ENCODE measurements at regions not wholly inside any gene's neighbourhood (a gene's known extent, or its start where the extent isn't known, plus 50 kb on each side); places are given as distances from the start of the nearest gene placed in this dataset.

GRCh38 chr9:19675492-19675891, 113.3 kb downstream of the SLC24A2 start:
- BruUV-seq (replicated peaks), result no TSS peak
- H3K4me1 ChIP-seq (ENCODE audit: insufficient read depth, low read length, poor library complexity, severe bottlenecking), result no peaks in the 10 kb centered on the region
- intact Hi-C loops (cut with micrococcal nuclease; ENCODE audit: unreplicated experiment), result no loop called here
- H2AFZ ChIP-seq (ENCODE audit: low read length), result no peak overlapping the region
- no peaks in the 10 kb centered on the region for H4K20me1 ChIP-seq (ENCODE audit: insufficient read depth, low read length)
- H3K36me3 ChIP-seq (ENCODE audit: insufficient read depth, low read length), result no peaks in the 10 kb centered on the region
- no peak overlapping the region for H3K4me3 ChIP-seq (ENCODE audit: low read depth, low read length, poor library complexity, severe bottlenecking)
- H3K4me2 ChIP-seq (ENCODE audit: low read length), result no peak overlapping the region
- no peaks in the 10 kb centered on the region for H3K79me2 ChIP-seq (ENCODE audit: insufficient read depth, low read depth, low read length)
- no peak overlapping the region for H3K27ac ChIP-seq (ENCODE audit: low read depth, low read length, poor library complexity, severe bottlenecking)
- H3K9me2 ChIP-seq (ENCODE audit: insufficient read depth, low read length), result no peaks in the 10 kb centered on the region
- TF ChIP-seq EZH2phosphoT487 (IDR thresholded peaks at IDR 0.05; ENCODE audit: borderline replicate concordance, low read depth, low read length) (no peak), CTCF (conservative IDR thresholded peaks at IDR 0.05; ENCODE audit: low read length) (no peak)
- ChIA-PET CTCF (ENCODE audit: unreplicated experiment) (no interaction called here), POLR2A (no interaction called here)
- no peaks in the 10 kb centered on the region for H3K9me3 ChIP-seq (ENCODE audit: low read length)
- DNase-seq (ENCODE audit: low spot score), result no peak

GRCh38 chr9:19666575-19666974, 122.3 kb downstream of the SLC24A2 start:
- no TSS peak for BruUV-seq (replicated peaks)
- Histone ChIP-seq H3K4me1 (ENCODE audit: insufficient read depth, low read length, poor library complexity, severe bottlenecking) (no peaks in the 10 kb centered on the region), H3K9me3 (ENCODE audit: low read length) (no peaks in the 10 kb centered on the region), H3K36me3 (ENCODE audit: insufficient read depth, low read length) (no peaks in the 10 kb centered on the region), H2AFZ (ENCODE audit: low read length) (no peak overlapping the region), H3K9me2 (ENCODE audit: insufficient read depth, low read length) (no peaks in the 10 kb centered on the region), H3K27ac (ENCODE audit: low read depth, low read length, poor library complexity, severe bottlenecking) (no peak overlapping the region), H4K20me1 (ENCODE audit: insufficient read depth, low read length) (no peaks in the 10 kb centered on the region), H3K79me2 (ENCODE audit: insufficient read depth, low read depth, low read length) (no peaks in the 10 kb centered on the region), H3K4me3 (ENCODE audit: low read depth, low read length, poor library complexity, severe bottlenecking) (no peak overlapping the region), H3K4me2 (ENCODE audit: low read length) (no peak overlapping the region)
- intact Hi-C loops (cut with micrococcal nuclease; ENCODE audit: unreplicated experiment), result no loop called here
- no peak for DNase-seq (ENCODE audit: low spot score)
- POLR2A ChIA-PET, result interaction anchor here (1.0 kb wide), 1 partner anchor 21 kb away, joined by 3 read pairs; no protein-coding TSS in a partner anchor
- TF ChIP-seq EZH2phosphoT487 (IDR thresholded peaks at IDR 0.05; ENCODE audit: borderline replicate concordance, low read depth, low read length) (no peak), CTCF (conservative IDR thresholded peaks at IDR 0.05; ENCODE audit: low read length) (no peak)
- CTCF ChIA-PET (ENCODE audit: unreplicated experiment), result no interaction called here

- no peaks in the 10 kb centered on the region for H3K79me2 ChIP-seq (ENCODE audit: insufficient read depth, low read depth, low read length)
- H3K4me2 ChIP-seq (ENCODE audit: low read length), result no peak overlapping the region
- no peak for DNase-seq (ENCODE audit: low spot score)
- ChIA-PET POLR2A (no interaction called here), CTCF (ENCODE audit: unreplicated experiment) (no interaction called here)
- no peaks in the 10 kb centered on the region for H3K4me1 ChIP-seq (ENCODE audit: insufficient read depth, low read length, poor library complexity, severe bottlenecking)
- H4K20me1 ChIP-seq (ENCODE audit: insufficient read depth, low read length), result no peaks in the 10 kb centered on the region
- no peak overlapping the region for H2AFZ ChIP-seq (ENCODE audit: low read length)
- H3K36me3 ChIP-seq (ENCODE audit: insufficient read depth, low read length), result no peaks in the 10 kb centered on the region
- H3K4me3 ChIP-seq (ENCODE audit: low read depth, low read length, poor library complexity, severe bottlenecking), result no peak overlapping the region
- no peaks in the 10 kb centered on the region for H3K9me3 ChIP-seq (ENCODE audit: low read length)
- H3K27ac ChIP-seq (ENCODE audit: low read depth, low read length, poor library complexity, severe bottlenecking), result no peak overlapping the region
- no peaks in the 10 kb centered on the region for H3K9me2 ChIP-seq (ENCODE audit: insufficient read depth, low read length)
- intact Hi-C loops (cut with micrococcal nuclease; ENCODE audit: unreplicated experiment), result no loop called here
- BruUV-seq (replicated peaks), result no TSS peak
- TF ChIP-seq EZH2phosphoT487 (IDR thresholded peaks at IDR 0.05; ENCODE audit: borderline replicate concordance, low read depth, low read length), result no peak
- TF ChIP-seq CTCF (conservative IDR thresholded peaks at IDR 0.05; ENCODE audit: low read length), result no peak
Measured at GRCh38 chr9:19665146-19665863, 123.5 kb downstream of the SLC24A2 start.

All from OCI-LY7 (cell line).